Panc1 (cell line): ENCODE measurements at regions not wholly inside any gene's neighbourhood (a gene's known extent, or its start where the extent isn't known, plus 50 kb on each side); places are given as distances from the start of the nearest gene placed in this dataset.
A peak's percentile ranks its signal among the peaks of the same experiment; 100 is the strongest.

Source experiments
- ATAC-seq: fragments of 200-7000 bp; cut with Tn5 transposase; 2 replicates; pipeline ENCODE4 v1.9.1; 2020; ENCODE audit warnings: mild to moderate bottlenecking, moderate library complexity
- BruUV-seq: library from RNA; stranded (reverse); fragments of 400-500 nt; replicated peaks from 2 replicates; lab custom pipeline; 2021; lab: Mats Ljungman, UMichigan
- CTCF ChIA-PET: fragments of 300-600 bp; sonication (Branson Sonifier 250); formaldehyde crosslinking; loops from one replicate; lab custom pipeline; 2022; ENCODE audit warnings: antibody characterized with exemption; lab: Charles Lee
- POLR2A ChIA-PET: fragments of 300-600 bp; sonication (Branson Sonifier 250); formaldehyde crosslinking; loops from one replicate; lab custom pipeline; 2022; ENCODE audit warnings: antibody characterized with exemption; lab: Charles Lee
- DNase-seq: peaks from one replicate; pipeline ENCODE4 v3.0.0-alpha.2; 2010; ENCODE audit warnings: low read depth, low spot score
- H3K27ac ChIP-seq: 2 replicates; pipeline ENCODE4 v1.5.1; 2011; ENCODE audit warnings: mild to moderate bottlenecking, low read length, inconsistent platforms
- H3K27me3 ChIP-seq: fragments of 200-500 bp; sonication (Bioruptor generic); 2 replicates; pipeline ENCODE4 v1.6.0; 2014; ENCODE audit warnings: low read length, inconsistent platforms; ENCODE audit not compliant: control insufficient read depth, insufficient read depth
- H3K36me3 ChIP-seq: fragments of 200-500 bp; sonication (Bioruptor generic); 2 replicates; pipeline ENCODE4 v1.5.1; 2014; ENCODE audit warnings: inconsistent platforms, mild to moderate bottlenecking, low read length, moderate library complexity; ENCODE audit not compliant: control insufficient read depth, insufficient read depth
- H3K4me1 ChIP-seq: 2 replicates; pipeline ENCODE4 v1.5.1; 2011; ENCODE audit warnings: inconsistent platforms, mild to moderate bottlenecking, low read length, moderate library complexity; ENCODE audit not compliant: control insufficient read depth, insufficient read depth
- H3K4me3 ChIP-seq, 2 experiments: 2 replicates each; pipeline ENCODE4 v1.5.1; 2011 to 2012; ENCODE audit warnings: low read depth in 2 of 2, low read length in 2 of 2, mild to moderate bottlenecking in 2 of 2, inconsistent platforms in 1 of 2, moderate library complexity in 1 of 2
- H3K9me3 ChIP-seq: fragments of 200-500 bp; sonication (Bioruptor generic); 2 replicates; pipeline ENCODE4 v1.5.1; 2014; ENCODE audit warnings: low read depth, mild to moderate bottlenecking, inconsistent platforms, low read length, moderate library complexity; ENCODE audit not compliant: control insufficient read depth, insufficient read depth
- POLR2AphosphoS5 ChIP-seq: IDR thresholded peaks from 2 replicates; pipeline ENCODE4 v1.6.1; 2012; ENCODE audit warnings: mild to moderate bottlenecking, low read depth, low read length, moderate library complexity
- SIN3A ChIP-seq: IDR thresholded peaks from 2 replicates; pipeline ENCODE4 v1.6.1; 2012; ENCODE audit warnings: low read depth, mild to moderate bottlenecking, low read length, moderate library complexity, borderline replicate concordance; ENCODE audit not compliant: insufficient read depth
- TCF7L2 ChIP-seq: IDR thresholded peaks from 2 replicates; pipeline ENCODE4 v1.6.1; 2011; ENCODE audit warnings: mild to moderate bottlenecking, low read depth, low read length, inconsistent platforms
- in situ Hi-C: cut with HindIII; loops from 2 replicates; pipeline ENCODE4 v1.10.0; 2016; ENCODE audit warnings: low sequenced_read_pairs, low pct_unique_long_range_greater_than_20kb
- intact Hi-C: fragments of 100-400 bp; cut with micrococcal nuclease; formaldehyde crosslinking; loops from one replicate; pipeline ENCODE4 v1.10.0; 2022; ENCODE audit not compliant: unreplicated experiment
- TF ChIP-seq, protein P1 (sequence below): fragments of 450-650 bp; IDR thresholded peaks from 2 replicates; pipeline ENCODE4 v1.5.1; 2017; ENCODE audit warnings: mild to moderate bottlenecking
- TF ChIP-seq, protein P2 (sequence below), 2 experiments: IDR thresholded peaks; 2 replicates each; pipeline ENCODE4 v1.6.1; 2011 to 2012; ENCODE audit warnings: low read depth in 2 of 2, control low read depth in 1 of 2, low read length in 1 of 2, mild to moderate bottlenecking in 1 of 2, moderate library complexity in 1 of 2; ENCODE audit not compliant: insufficient read depth in 1 of 2

DNA sequence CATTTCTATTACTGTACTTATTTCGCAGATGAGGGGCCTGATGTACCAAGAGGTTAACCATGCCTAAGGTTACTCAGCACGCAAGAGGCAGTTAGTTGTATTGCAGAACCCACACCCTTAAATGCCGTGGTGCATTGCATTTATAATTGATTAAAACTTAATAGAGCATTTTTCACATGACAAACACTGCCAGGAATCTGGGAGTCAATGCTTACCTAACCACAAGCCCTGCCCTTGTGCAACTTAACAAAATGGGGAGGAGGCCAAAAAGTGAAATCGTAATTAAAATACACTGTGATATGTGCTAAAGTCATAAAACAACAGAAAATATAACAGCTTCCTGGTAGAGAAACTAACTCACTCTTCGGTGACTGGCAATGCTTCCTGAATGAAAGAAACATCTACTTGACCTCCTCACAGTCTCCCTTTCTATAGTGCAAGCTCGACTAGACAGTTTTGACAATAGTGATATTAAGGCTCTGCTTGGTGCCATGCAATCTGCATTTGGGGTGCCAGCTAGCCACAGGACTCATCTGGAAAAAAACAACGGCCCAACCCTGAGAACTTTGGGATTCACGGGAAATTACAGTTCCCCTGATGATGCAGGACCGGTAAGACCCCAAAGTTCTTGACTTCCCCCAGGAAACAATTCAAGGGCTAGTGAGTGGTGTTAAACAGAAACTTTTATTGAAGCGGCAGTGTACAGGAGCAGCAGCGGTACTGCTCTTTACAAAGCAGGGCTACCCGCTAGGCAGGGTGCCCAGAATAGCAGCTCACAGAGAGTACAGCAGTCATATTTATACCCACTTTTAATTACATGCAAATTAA lies 612.4 kb downstream of the TNS3 start:
- ChIA-PET CTCF (no interaction called here), POLR2A (no interaction called here)
- intact Hi-C loops: no loop called here
- DNase-seq: no peak
- Histone ChIP-seq H3K36me3 (no peaks in the 10 kb centered on the region), H3K4me1 (peaks cover 5% of the 10 kb centered on the region; the same call in 1 of the 2 replicates), H3K9me3 (no peaks in the 10 kb centered on the region; the same call in 1 of the 2 replicates), H3K27ac (peak overlapping the region; percentile 58), H3K4me3 (peak overlapping the region; percentile 6 to 40; a peak in 3 of 4 replicates), H3K27me3 (no peaks in the 10 kb centered on the region)
- TF ChIP-seq, protein P1, sequence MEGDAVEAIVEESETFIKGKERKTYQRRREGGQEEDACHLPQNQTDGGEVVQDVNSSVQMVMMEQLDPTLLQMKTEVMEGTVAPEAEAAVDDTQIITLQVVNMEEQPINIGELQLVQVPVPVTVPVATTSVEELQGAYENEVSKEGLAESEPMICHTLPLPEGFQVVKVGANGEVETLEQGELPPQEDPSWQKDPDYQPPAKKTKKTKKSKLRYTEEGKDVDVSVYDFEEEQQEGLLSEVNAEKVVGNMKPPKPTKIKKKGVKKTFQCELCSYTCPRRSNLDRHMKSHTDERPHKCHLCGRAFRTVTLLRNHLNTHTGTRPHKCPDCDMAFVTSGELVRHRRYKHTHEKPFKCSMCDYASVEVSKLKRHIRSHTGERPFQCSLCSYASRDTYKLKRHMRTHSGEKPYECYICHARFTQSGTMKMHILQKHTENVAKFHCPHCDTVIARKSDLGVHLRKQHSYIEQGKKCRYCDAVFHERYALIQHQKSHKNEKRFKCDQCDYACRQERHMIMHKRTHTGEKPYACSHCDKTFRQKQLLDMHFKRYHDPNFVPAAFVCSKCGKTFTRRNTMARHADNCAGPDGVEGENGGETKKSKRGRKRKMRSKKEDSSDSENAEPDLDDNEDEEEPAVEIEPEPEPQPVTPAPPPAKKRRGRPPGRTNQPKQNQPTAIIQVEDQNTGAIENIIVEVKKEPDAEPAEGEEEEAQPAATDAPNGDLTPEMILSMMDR: no peak
- TF ChIP-seq TCF7L2: no peak
- TF ChIP-seq, protein P2, sequence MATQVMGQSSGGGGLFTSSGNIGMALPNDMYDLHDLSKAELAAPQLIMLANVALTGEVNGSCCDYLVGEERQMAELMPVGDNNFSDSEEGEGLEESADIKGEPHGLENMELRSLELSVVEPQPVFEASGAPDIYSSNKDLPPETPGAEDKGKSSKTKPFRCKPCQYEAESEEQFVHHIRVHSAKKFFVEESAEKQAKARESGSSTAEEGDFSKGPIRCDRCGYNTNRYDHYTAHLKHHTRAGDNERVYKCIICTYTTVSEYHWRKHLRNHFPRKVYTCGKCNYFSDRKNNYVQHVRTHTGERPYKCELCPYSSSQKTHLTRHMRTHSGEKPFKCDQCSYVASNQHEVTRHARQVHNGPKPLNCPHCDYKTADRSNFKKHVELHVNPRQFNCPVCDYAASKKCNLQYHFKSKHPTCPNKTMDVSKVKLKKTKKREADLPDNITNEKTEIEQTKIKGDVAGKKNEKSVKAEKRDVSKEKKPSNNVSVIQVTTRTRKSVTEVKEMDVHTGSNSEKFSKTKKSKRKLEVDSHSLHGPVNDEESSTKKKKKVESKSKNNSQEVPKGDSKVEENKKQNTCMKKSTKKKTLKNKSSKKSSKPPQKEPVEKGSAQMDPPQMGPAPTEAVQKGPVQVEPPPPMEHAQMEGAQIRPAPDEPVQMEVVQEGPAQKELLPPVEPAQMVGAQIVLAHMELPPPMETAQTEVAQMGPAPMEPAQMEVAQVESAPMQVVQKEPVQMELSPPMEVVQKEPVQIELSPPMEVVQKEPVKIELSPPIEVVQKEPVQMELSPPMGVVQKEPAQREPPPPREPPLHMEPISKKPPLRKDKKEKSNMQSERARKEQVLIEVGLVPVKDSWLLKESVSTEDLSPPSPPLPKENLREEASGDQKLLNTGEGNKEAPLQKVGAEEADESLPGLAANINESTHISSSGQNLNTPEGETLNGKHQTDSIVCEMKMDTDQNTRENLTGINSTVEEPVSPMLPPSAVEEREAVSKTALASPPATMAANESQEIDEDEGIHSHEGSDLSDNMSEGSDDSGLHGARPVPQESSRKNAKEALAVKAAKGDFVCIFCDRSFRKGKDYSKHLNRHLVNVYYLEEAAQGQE (IDR thresholded peaks at IDR 0.05; ENCODE audit: insufficient read depth in 1 of 2, low read depth in 2 of 2, low read length in 1 of 2): no peak
- TF ChIP-seq SIN3A: no peak
- no peak for TF ChIP-seq POLR2AphosphoS5
- in situ Hi-C loops: no loop called here
- ATAC-seq: peak; percentile 89
- BruUV-seq: no TSS peak

DNA sequence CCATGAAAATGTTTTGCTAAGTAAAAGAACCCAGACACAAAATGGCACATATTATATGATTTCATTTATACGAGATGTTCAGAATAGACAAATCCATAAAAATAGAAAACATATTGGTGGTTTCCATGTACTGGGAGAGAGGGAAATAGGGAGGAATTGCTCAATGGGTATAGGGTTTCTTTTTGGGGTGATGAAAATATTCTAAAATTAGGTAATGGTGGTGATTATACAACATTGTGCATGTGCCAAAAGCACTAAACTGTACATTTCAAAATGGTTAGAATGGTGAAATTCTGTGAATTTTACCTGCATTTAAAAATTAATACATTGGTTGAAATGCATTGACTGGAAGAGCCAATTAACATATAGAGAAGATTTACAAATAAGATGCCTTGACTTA lies 613.9 kb downstream of the TNS3 start:
- H3K27me3 ChIP-seq: no peaks in the 10 kb centered on the region
- BruUV-seq: no TSS peak
- ATAC-seq: no peak
- ChIA-PET POLR2A (no interaction called here), CTCF (no interaction called here)
- in situ Hi-C loops: no loop called here
- no peak for TF ChIP-seq TCF7L2
- TF ChIP-seq, protein P2 (IDR thresholded peaks at IDR 0.05; ENCODE audit: insufficient read depth in 1 of 2, low read depth in 2 of 2, low read length in 1 of 2): no peak
- TF ChIP-seq, protein P1: no peak
- no peak for TF ChIP-seq POLR2AphosphoS5
- no peak for TF ChIP-seq SIN3A
- no peaks in the 10 kb centered on the region for H3K36me3 ChIP-seq
- intact Hi-C loops: no loop called here
- H3K4me3 ChIP-seq: no peak overlapping the region
- peaks cover 9% of the 10 kb centered on the region; the same call in 1 of the 2 replicates for H3K9me3 ChIP-seq
- H3K27ac ChIP-seq: no peak overlapping the region
- peaks cover 5% of the 10 kb centered on the region; the same call in 1 of the 2 replicates for H3K4me1 ChIP-seq
- no peak for DNase-seq
